ENCODE measurements at regions not wholly inside any gene's neighbourhood (a gene's known extent, or its start where the extent isn't known, plus 50 kb on each side); places are given as distances from the start of the nearest gene placed in this dataset.

GRCh38 chr2:144201126-144201525, 318.8 kb downstream of the ZEB2 start:
- ChIA-PET POLR2A (no interaction called here), CTCF (interaction anchor here (0.8 to 2.0 kb wide), 2 partner anchors 10 to 12 kb away, joined by 3 to 4 read pairs; no protein-coding TSS in a partner anchor)
- no peak for DNase-seq (ENCODE audit: low read depth, low spot score)
- no peak overlapping the region for H3K4me3 ChIP-seq (ENCODE audit: low read depth, low read length)
- no peak for TF ChIP-seq CTCF (IDR thresholded peaks at IDR 0.05; ENCODE audit: insufficient read depth, low read length, missing control alignments)

- TF ChIP-seq CTCF (IDR thresholded peaks at IDR 0.05; ENCODE audit: insufficient read depth, low read length, missing control alignments): no peak
- no peak overlapping the region for H3K4me3 ChIP-seq (ENCODE audit: low read depth, low read length)
- ChIA-PET CTCF (no interaction called here), POLR2A (no interaction called here)
- DNase-seq (ENCODE audit: low read depth, low spot score): no peak
These were observed 321.8 kb downstream of the ZEB2 start for GRCh38 chr2:144198116-144198515.

- no peak for TF ChIP-seq CTCF (IDR thresholded peaks at IDR 0.05; ENCODE audit: insufficient read depth, low read length, missing control alignments)
- CTCF ChIA-PET: no interaction called here
- DNase-seq (ENCODE audit: low read depth, low spot score): no peak
These were observed 325.4 kb downstream of the ZEB2 start for GRCh38 chr2:144194326-144195071.

GRCh38 chr2:144190908-144191605, 328.9 kb downstream of the ZEB2 start:
- no peak for TF ChIP-seq CTCF (IDR thresholded peaks at IDR 0.05; ENCODE audit: insufficient read depth, low read length, missing control alignments)
- DNase-seq (ENCODE audit: low read depth, low spot score): no peak
- POLR2A ChIA-PET: no interaction called here
- H3K4me3 ChIP-seq (ENCODE audit: low read depth, low read length): no peak overlapping the region
- CTCF ChIA-PET: interaction anchor here (0.7 kb wide), 2 partner anchors 10 to 92 kb away, joined by 3 to 4 read pairs; no protein-coding TSS in a partner anchor

More at GRCh38 chr2:144194326-144195071, 325.4 kb downstream of the ZEB2 start:
- POLR2A ChIA-PET: no interaction called here
- H3K4me3 ChIP-seq (ENCODE audit: low read depth, low read length): no peak overlapping the region

- peak; percentile 92 for DNase-seq (ENCODE audit: low read depth, low spot score)
- no peak for TF ChIP-seq CTCF (IDR thresholded peaks at IDR 0.05; ENCODE audit: insufficient read depth, low read length, missing control alignments)
- CTCF ChIA-PET: no interaction called here
- H3K4me3 ChIP-seq (ENCODE audit: low read depth, low read length): no peak overlapping the region
- POLR2A ChIA-PET: no interaction called here
These were observed 336.2 kb downstream of the ZEB2 start for GRCh38 chr2:144183727-144184126.

GRCh38 chr2:144181001-144181400, 338.9 kb downstream of the ZEB2 start:
- DNase-seq (ENCODE audit: low read depth, low spot score): peak; percentile 42
- POLR2A ChIA-PET: no interaction called here
- no peak overlapping the region for H3K4me3 ChIP-seq (ENCODE audit: low read depth, low read length)
- CTCF ChIA-PET: interaction anchor here (1.0 kb wide), 1 partner anchor 1572 kb away, joined by 3 read pairs; no protein-coding TSS in a partner anchor
- TF ChIP-seq CTCF (IDR thresholded peaks at IDR 0.05; ENCODE audit: insufficient read depth, low read length, missing control alignments): no peak

All from AG04449 (cell line).